ENCODE measurements at regions not wholly inside any gene's neighbourhood (a gene's known extent, or its start where the extent isn't known, plus 50 kb on each side); places are given as distances from the start of the nearest gene placed in this dataset.

DNA sequence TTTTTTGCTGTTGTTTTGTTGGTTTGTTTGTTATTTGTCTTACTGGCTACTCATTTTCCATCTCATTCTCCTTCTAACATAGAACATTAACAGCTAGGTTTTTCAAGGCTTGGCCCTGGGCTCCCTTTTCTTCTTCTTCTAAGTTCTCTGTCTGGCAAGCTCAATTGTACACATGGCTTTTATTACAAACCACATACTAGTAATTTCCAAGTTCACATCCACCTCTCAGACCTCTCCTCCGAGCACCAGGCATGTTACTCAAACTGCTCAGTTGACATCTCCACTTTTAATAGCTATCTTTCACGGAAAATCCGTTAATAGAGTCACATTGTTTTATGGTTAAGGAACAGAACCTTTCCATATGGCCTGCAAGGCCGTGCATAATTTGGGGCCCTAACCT is 736.9 kb upstream of the ADAMTS5 start:
- TF ChIP-seq EZH2phosphoT487 (IDR thresholded peaks at IDR 0.05; ENCODE audit: borderline replicate concordance) = no peak
- no peak for TF ChIP-seq CTCF (conservative IDR thresholded peaks at IDR 0.05; ENCODE audit: low read length)

Data from Loucy (cell line).